Esophagus muscularis mucosa (tissue), 4 donors: ENCODE measurements at regions not wholly inside any gene's neighbourhood (a gene's known extent, or its start where the extent isn't known, plus 50 kb on each side); places are given as distances from the start of the nearest gene placed in this dataset.

Source experiments
- CTCF ChIP-seq, 3 experiments: fragments of 200-600 bp in 2 of 3; fragments of 450-650 bp in 1 of 3; sonication (generic) in 2 of 3; IDR thresholded peaks; one replicate each; pipeline ENCODE4 v1.5.1; 2017 to 2019; ENCODE audit warnings: antibody characterized with exemption in 3 of 3, mild to moderate bottlenecking in 2 of 3, moderate library complexity in 1 of 3
- EP300 ChIP-seq: sonication (generic); formaldehyde crosslinking; IDR thresholded peaks from one replicate; pipeline ENCODE4 v1.6.1; 2017; ENCODE audit warnings: antibody characterized with exemption
- POLR2A ChIP-seq: fragments of 450-650 bp; IDR thresholded peaks from one replicate; pipeline ENCODE4 v1.6.1; 2017; ENCODE audit warnings: antibody characterized with exemption, moderate library complexity, mild to moderate bottlenecking, low read depth
- POLR2AphosphoS5 ChIP-seq, 2 donors: sonication (generic); formaldehyde crosslinking; IDR thresholded peaks; one replicate each; pipeline ENCODE4 v1.6.1; 2017; ENCODE audit warnings: antibody characterized with exemption in 2 of 2

GRCh38 chr2:144632809-144633208, 112.9 kb upstream of the ZEB2 start:
- TF ChIP-seq POLR2A (no peak), POLR2AphosphoS5 (IDR thresholded peaks at IDR 0.05) (no peak), CTCF (IDR thresholded peaks at IDR 0.05) (no peak), EP300 (no peak)
